BJ (cell line): ENCODE measurements at regions not wholly inside any gene's neighbourhood (a gene's known extent, or its start where the extent isn't known, plus 50 kb on each side); places are given as distances from the start of the nearest gene placed in this dataset.

ENCODE experiments used
- CTCF ChIA-PET: fragments of 350-600 bp; formaldehyde crosslinking; extraction: SDS; loops from one replicate; lab custom pipeline; 2021; ENCODE audit warnings: antibody characterized with exemption, inconsistent platforms; lab: Yijun Ruan, JAX
- POLR2A ChIA-PET: fragments of 300-600 bp; sonication (Branson Sonifier 250); formaldehyde crosslinking; extraction: SDS; loops from one replicate; lab custom pipeline; 2021; ENCODE audit warnings: antibody characterized with exemption; lab: Charles Lee
- DNase-seq: peaks from one replicate; pipeline ENCODE4 v3.0.0-alpha.2; 2011; ENCODE audit warnings: low read depth
- H3K27me3 ChIP-seq: 2 replicates; pipeline ENCODE4 v1.6.0; 2011; ENCODE audit warnings: low read length; ENCODE audit not compliant: control insufficient read depth, insufficient read depth
- H3K36me3 ChIP-seq: 2 replicates; pipeline ENCODE4 v1.5.1; 2011; ENCODE audit warnings: low read length; ENCODE audit not compliant: control insufficient read depth, insufficient read depth
- H3K4me3 ChIP-seq: 2 replicates; pipeline ENCODE4 v1.5.1; 2011; ENCODE audit warnings: low read depth, mild to moderate bottlenecking, control low read depth, low read length
- CTCF ChIP-seq: IDR thresholded peaks from 2 replicates; pipeline ENCODE4 v1.5.1; 2011; ENCODE audit warnings: low read depth, mild to moderate bottlenecking, control low read depth, inconsistent platforms, low read length, moderate library complexity; ENCODE audit not compliant: insufficient read depth

GRCh38 chr2:16073921-16074425 is 133.6 kb downstream of the MYCN start:
- no peak for DNase-seq
- CTCF ChIA-PET: no interaction called here
- POLR2A ChIA-PET: no interaction called here

GRCh38 chr2:16073471-16073870 is 133.1 kb downstream of the MYCN start:
- Histone ChIP-seq H3K4me3 (no peak overlapping the region), H3K27me3 (no peaks in the 10 kb centered on the region), H3K36me3 (no peaks in the 10 kb centered on the region)
- TF ChIP-seq CTCF: no peak
- DNase-seq: no peak
- POLR2A ChIA-PET: no interaction called here
- CTCF ChIA-PET: no interaction called here

More at GRCh38 chr2:16073921-16074425, 133.6 kb downstream of the MYCN start:
- no peaks in the 10 kb centered on the region for H3K27me3 ChIP-seq
- H3K4me3 ChIP-seq: no peak overlapping the region
- no peaks in the 10 kb centered on the region for H3K36me3 ChIP-seq
- no peak for TF ChIP-seq CTCF

GRCh38 chr2:16072638-16073290 is 132.4 kb downstream of the MYCN start:
- Histone ChIP-seq H3K4me3 (no peak overlapping the region), H3K27me3 (no peaks in the 10 kb centered on the region), H3K36me3 (no peaks in the 10 kb centered on the region)
- CTCF ChIA-PET: no interaction called here
- TF ChIP-seq CTCF: no peak
- POLR2A ChIA-PET: no interaction called here
- DNase-seq: no peak

- TF ChIP-seq CTCF: no peak
- DNase-seq: no peak
- POLR2A ChIA-PET: no interaction called here
- Histone ChIP-seq H3K4me3 (no peak overlapping the region), H3K36me3 (no peaks in the 10 kb centered on the region), H3K27me3 (no peaks in the 10 kb centered on the region)
- CTCF ChIA-PET: no interaction called here
Observed at GRCh38 chr2:16071865-16072637, 131.7 kb downstream of the MYCN start.

GRCh38 chr2:16071039-16071864 is 130.9 kb downstream of the MYCN start:
- CTCF ChIA-PET: no interaction called here
- TF ChIP-seq CTCF: no peak
- H3K36me3 ChIP-seq: no peaks in the 10 kb centered on the region
- DNase-seq: no peak
- POLR2A ChIA-PET: no interaction called here
- no peaks in the 10 kb centered on the region for H3K27me3 ChIP-seq
- no peak overlapping the region for H3K4me3 ChIP-seq
